ENCODE measurements at regions not wholly inside any gene's neighbourhood (a gene's known extent, or its start where the extent isn't known, plus 50 kb on each side); places are given as distances from the start of the nearest gene placed in this dataset.

GRCh38 chr2:219906114-219907010 lies 278.9 kb downstream of the SLC4A3 start:
- DNase-seq, result peak; percentile 56

GRCh38 chr2:219907011-219907365 lies 279.6 kb downstream of the SLC4A3 start:
- peak; percentile 82 for DNase-seq

- no peak for DNase-seq
Observed at GRCh38 chr2:219908538-219908937, 281.1 kb downstream of the SLC4A3 start.

GRCh38 chr2:219911541-219911940 lies 284.1 kb downstream of the SLC4A3 start:
- DNase-seq, result no peak

- DNase-seq, result peak; percentile 89
Observed at GRCh38 chr2:219912491-219912921, 285.1 kb downstream of the SLC4A3 start.

GRCh38 chr2:219914577-219914976 lies 287.1 kb downstream of the SLC4A3 start:
- DNase-seq, result no peak

GRCh38 chr2:219916281-219916680 lies 288.9 kb downstream of the SLC4A3 start:
- DNase-seq, result peak; percentile 52

- DNase-seq, result peak; percentile 52
Observed at GRCh38 chr2:219916726-219917440, 289.5 kb downstream of the SLC4A3 start.

- no peak for DNase-seq
Observed at GRCh38 chr2:219918254-219918653, 290.8 kb downstream of the SLC4A3 start.

- no peak for DNase-seq
Observed at GRCh38 chr2:219918944-219919343, 291.5 kb downstream of the SLC4A3 start.

- DNase-seq, result no peak
Observed at GRCh38 chr2:219919506-219919905, 292.1 kb downstream of the SLC4A3 start.

GRCh38 chr2:219929835-219930234 lies 302.4 kb downstream of the SLC4A3 start:
- no peak for DNase-seq

- no peak for DNase-seq
Observed at GRCh38 chr2:219939647-219940046, 312.2 kb downstream of the SLC4A3 start.

GRCh38 chr2:219944866-219945265 lies 317.4 kb downstream of the SLC4A3 start:
- no peak for DNase-seq

GRCh38 chr2:219946021-219946420 lies 318.6 kb downstream of the SLC4A3 start:
- DNase-seq, result no peak

GRCh38 chr2:219946529-219946928 lies 319.1 kb downstream of the SLC4A3 start:
- no peak for DNase-seq

GRCh38 chr2:219947575-219947974 lies 320.1 kb downstream of the SLC4A3 start:
- DNase-seq, result no peak

GRCh38 chr2:219949053-219949452 lies 321.6 kb downstream of the SLC4A3 start:
- DNase-seq, result no peak

GRCh38 chr2:219951099-219951498 lies 323.7 kb downstream of the SLC4A3 start:
- DNase-seq, result no peak

GRCh38 chr2:219954331-219954730 lies 326.9 kb downstream of the SLC4A3 start:
- no peak for DNase-seq

GRCh38 chr2:219957820-219958219 lies 330.4 kb downstream of the SLC4A3 start:
- DNase-seq, result no peak

- no peak for DNase-seq
Observed at GRCh38 chr2:219958941-219959340, 331.5 kb downstream of the SLC4A3 start.

GRCh38 chr2:219959471-219959870 lies 332.0 kb downstream of the SLC4A3 start:
- DNase-seq, result no peak

- no peak for DNase-seq
Observed at GRCh38 chr2:219961947-219962498, 334.6 kb downstream of the SLC4A3 start.
